ENCODE measurements at regions not wholly inside any gene's neighbourhood (a gene's known extent, or its start where the extent isn't known, plus 50 kb on each side); places are given as distances from the start of the nearest gene placed in this dataset.

DNA sequence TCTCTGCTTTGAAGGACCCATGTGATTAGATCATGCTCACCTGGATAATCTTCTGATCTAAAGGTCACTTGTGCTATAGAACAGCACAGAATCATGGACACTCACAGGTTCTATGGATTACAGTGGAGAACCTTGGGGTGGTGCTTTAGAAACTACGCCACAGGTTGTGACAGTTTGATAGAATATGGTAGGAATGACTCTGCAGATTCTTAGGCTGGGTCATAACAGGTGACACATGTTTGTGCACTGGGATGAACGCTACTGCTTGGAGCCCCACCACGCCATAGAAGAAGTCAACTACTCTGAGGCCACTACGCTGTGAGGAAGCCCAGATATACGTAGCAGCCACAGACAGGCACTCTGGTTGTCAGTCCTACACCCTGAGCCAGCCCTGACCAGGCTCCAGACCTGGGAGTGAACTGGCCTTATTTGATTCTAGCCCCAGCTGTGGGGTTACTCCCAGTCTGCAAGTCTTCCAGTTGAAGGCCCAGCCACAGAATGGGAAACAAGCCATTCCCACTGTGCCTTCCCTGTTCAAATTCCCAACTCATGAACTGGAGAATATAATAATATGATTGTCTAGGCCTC lies 99.0 kb upstream of the SLC24A3 start:
- TF ChIP-seq CTCF (IDR thresholded peaks at IDR 0.05; ENCODE audit: insufficient read depth, low read length, poor library complexity, severe bottlenecking) = no peak
- Histone ChIP-seq H3K27me3 (replicated peaks; ENCODE audit: control insufficient read depth, insufficient read depth, low read length) (no peaks in the 10 kb centered on the region), H3K36me3 (ENCODE audit: control insufficient read depth, insufficient read depth, low read length) (no peaks in the 10 kb centered on the region), H3K4me3 (replicated peaks; ENCODE audit: low read depth, low read length) (no peak overlapping the region)
- no peak for DNase-seq (ENCODE audit: extremely low read depth, insufficient read length)

GRCh38 chr20:19114410-19114809 lies 98.0 kb upstream of the SLC24A3 start:
- no peaks in the 10 kb centered on the region for H3K36me3 ChIP-seq (ENCODE audit: control insufficient read depth, insufficient read depth, low read length)
- no peaks in the 10 kb centered on the region for H3K27me3 ChIP-seq (replicated peaks; ENCODE audit: control insufficient read depth, insufficient read depth, low read length)
- no peak overlapping the region for H3K4me3 ChIP-seq (replicated peaks; ENCODE audit: low read depth, low read length)
- DNase-seq (ENCODE audit: extremely low read depth, insufficient read length) = peak; percentile 9
- no peak for TF ChIP-seq CTCF (IDR thresholded peaks at IDR 0.05; ENCODE audit: insufficient read depth, low read length, poor library complexity, severe bottlenecking)

- DNase-seq (ENCODE audit: extremely low read depth, insufficient read length) = no peak
- Histone ChIP-seq H3K27me3 (replicated peaks; ENCODE audit: control insufficient read depth, insufficient read depth, low read length) (no peaks in the 10 kb centered on the region), H3K4me3 (replicated peaks; ENCODE audit: low read depth, low read length) (no peak overlapping the region), H3K36me3 (ENCODE audit: control insufficient read depth, insufficient read depth, low read length) (no peaks in the 10 kb centered on the region)
- TF ChIP-seq CTCF (IDR thresholded peaks at IDR 0.05; ENCODE audit: insufficient read depth, low read length, poor library complexity, severe bottlenecking) = no peak
Measured at GRCh38 chr20:19115581-19115980, 96.9 kb upstream of the SLC24A3 start.

DNA sequence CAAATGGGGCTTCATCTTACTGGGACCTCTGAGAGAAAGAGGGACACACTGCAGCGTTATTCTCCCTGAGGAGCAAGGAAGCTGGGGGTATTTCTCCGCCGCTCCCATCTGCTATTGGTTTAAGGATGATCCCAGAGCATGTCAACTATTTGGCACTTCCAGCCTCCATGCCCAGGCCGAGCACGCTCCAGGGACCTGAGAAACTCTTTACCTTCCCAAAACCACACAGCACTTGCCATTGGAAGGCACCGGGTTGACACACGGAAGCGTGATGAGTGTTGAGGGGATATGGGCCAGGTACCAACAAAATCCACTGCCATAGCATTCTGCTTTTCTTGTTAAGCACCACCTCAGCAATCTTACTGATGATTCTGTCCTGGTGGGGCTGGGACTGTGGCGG lies 92.4 kb upstream of the SLC24A3 start:
- H3K36me3 ChIP-seq (ENCODE audit: control insufficient read depth, insufficient read depth, low read length) = no peaks in the 10 kb centered on the region
- DNase-seq (ENCODE audit: extremely low read depth, insufficient read length) = no peak
- no peak overlapping the region for H3K4me3 ChIP-seq (replicated peaks; ENCODE audit: low read depth, low read length)
- no peaks in the 10 kb centered on the region for H3K27me3 ChIP-seq (replicated peaks; ENCODE audit: control insufficient read depth, insufficient read depth, low read length)
- no peak for TF ChIP-seq CTCF (IDR thresholded peaks at IDR 0.05; ENCODE audit: insufficient read depth, low read length, poor library complexity, severe bottlenecking)

GRCh38 chr20:19120569-19120968 lies 91.9 kb upstream of the SLC24A3 start:
- H3K27me3 ChIP-seq (replicated peaks; ENCODE audit: control insufficient read depth, insufficient read depth, low read length) = no peaks in the 10 kb centered on the region
- no peak for DNase-seq (ENCODE audit: extremely low read depth, insufficient read length)
- no peak for TF ChIP-seq CTCF (IDR thresholded peaks at IDR 0.05; ENCODE audit: insufficient read depth, low read length, poor library complexity, severe bottlenecking)
- H3K4me3 ChIP-seq (replicated peaks; ENCODE audit: low read depth, low read length) = no peak overlapping the region
- H3K36me3 ChIP-seq (ENCODE audit: control insufficient read depth, insufficient read depth, low read length) = no peaks in the 10 kb centered on the region

- no peaks in the 10 kb centered on the region for H3K36me3 ChIP-seq (ENCODE audit: control insufficient read depth, insufficient read depth, low read length)
- no peak overlapping the region for H3K4me3 ChIP-seq (replicated peaks; ENCODE audit: low read depth, low read length)
- TF ChIP-seq CTCF (IDR thresholded peaks at IDR 0.05; ENCODE audit: insufficient read depth, low read length, poor library complexity, severe bottlenecking) = no peak
- DNase-seq (ENCODE audit: extremely low read depth, insufficient read length) = no peak
- H3K27me3 ChIP-seq (replicated peaks; ENCODE audit: control insufficient read depth, insufficient read depth, low read length) = no peaks in the 10 kb centered on the region
Measured at GRCh38 chr20:19121463-19121862, 91.0 kb upstream of the SLC24A3 start.
